NCI-H345 treated with DMSO at 0.1 percent for 48 hours (cell line): ENCODE measurements at regions not wholly inside any gene's neighbourhood (a gene's known extent, or its start where the extent isn't known, plus 50 kb on each side); places are given as distances from the start of the nearest gene placed in this dataset.
A peak's percentile ranks its signal among the peaks of the same experiment; 100 is the strongest.
"Not testable (repeated sequence)": the region's sequence is repeated elsewhere in the genome, so short reads cannot be mapped to it uniquely, and the experiment has no call there.

Source experiments
- DNase-seq: peaks from one replicate; lab custom pipeline; 2025; ENCODE audit not compliant: unreplicated experiment; lab: John Stamatoyannopoulos, UW

- DNase-seq, result no peak
These were observed 103.1 kb downstream of the OTOL1 start for GRCh38 chr3:161599697-161600096.

- peak; percentile 33 for DNase-seq
These were observed 103.6 kb downstream of the OTOL1 start for GRCh38 chr3:161600173-161600572.

- DNase-seq, result no peak
These were observed 105.9 kb downstream of the OTOL1 start for GRCh38 chr3:161602475-161602874.

- no peak for DNase-seq
These were observed 106.3 kb downstream of the OTOL1 start for GRCh38 chr3:161602918-161603317.

GRCh38 chr3:161607056-161607455, 110.4 kb downstream of the OTOL1 start:
- DNase-seq, result no peak

- no peak for DNase-seq
These were observed 122.7 kb downstream of the OTOL1 start for GRCh38 chr3:161619351-161619750.

- DNase-seq, result no peak
These were observed 134.2 kb downstream of the OTOL1 start for GRCh38 chr3:161630794-161631193.

GRCh38 chr3:161631536-161631935, 134.9 kb downstream of the OTOL1 start:
- no peak for DNase-seq

- no peak for DNase-seq
These were observed 141.0 kb downstream of the OTOL1 start for GRCh38 chr3:161637559-161637958.

GRCh38 chr3:161639095-161639494, 142.5 kb downstream of the OTOL1 start:
- not testable (repeated sequence) for DNase-seq

- DNase-seq, result no peak
These were observed 143.6 kb downstream of the OTOL1 start for GRCh38 chr3:161640181-161640580.

GRCh38 chr3:161641287-161641686, 144.7 kb downstream of the OTOL1 start:
- no peak for DNase-seq

- no peak for DNase-seq
These were observed 148.5 kb downstream of the OTOL1 start for GRCh38 chr3:161644891-161645635.

- DNase-seq, result no peak
These were observed 151.4 kb downstream of the OTOL1 start for GRCh38 chr3:161647936-161648470.

GRCh38 chr3:161649900-161650484, 153.4 kb downstream of the OTOL1 start:
- DNase-seq, result no peak

- no peak for DNase-seq
These were observed 161.2 kb downstream of the OTOL1 start for GRCh38 chr3:161657786-161658185.

- no peak for DNase-seq
These were observed 174.5 kb downstream of the OTOL1 start for GRCh38 chr3:161671141-161671540.

GRCh38 chr3:161672478-161672877, 175.9 kb downstream of the OTOL1 start:
- no peak for DNase-seq

- no peak for DNase-seq
These were observed 177.3 kb downstream of the OTOL1 start for GRCh38 chr3:161673866-161674265.

GRCh38 chr3:161674402-161674801, 177.8 kb downstream of the OTOL1 start:
- DNase-seq, result no peak

- not testable (repeated sequence) for DNase-seq
These were observed 185.2 kb downstream of the OTOL1 start for GRCh38 chr3:161681831-161682230.

GRCh38 chr3:161682715-161683114, 186.1 kb downstream of the OTOL1 start:
- no peak for DNase-seq
